Ovary (tissue), 3 donors: ENCODE measurements at regions not wholly inside any gene's neighbourhood (a gene's known extent, or its start where the extent isn't known, plus 50 kb on each side); places are given as distances from the start of the nearest gene placed in this dataset.
"Not testable (repeated sequence)": the region's sequence is repeated elsewhere in the genome, so short reads cannot be mapped to it uniquely, and the experiment has no call there.

ENCODE experiments used
- POLR2A ChIP-seq: fragments of 450-650 bp; IDR thresholded peaks from one replicate; pipeline ENCODE4 v1.6.1; 2017; ENCODE audit warnings: antibody characterized with exemption, mild to moderate bottlenecking, moderate library complexity
- TF ChIP-seq, protein P1 (sequence below), 3 donors: fragments of 450-650 bp in 2 of 3; fragments of 200-600 bp in 1 of 3; IDR thresholded peaks; one replicate each; pipeline versions ENCODE4 v1.5.1 to v1.8.0; 2016 to 2022; ENCODE audit warnings: antibody characterized with exemption in 3 of 3, mild to moderate bottlenecking in 1 of 3
- donor health status: DM: no; HTN: no; CAD: no.

DNA sequence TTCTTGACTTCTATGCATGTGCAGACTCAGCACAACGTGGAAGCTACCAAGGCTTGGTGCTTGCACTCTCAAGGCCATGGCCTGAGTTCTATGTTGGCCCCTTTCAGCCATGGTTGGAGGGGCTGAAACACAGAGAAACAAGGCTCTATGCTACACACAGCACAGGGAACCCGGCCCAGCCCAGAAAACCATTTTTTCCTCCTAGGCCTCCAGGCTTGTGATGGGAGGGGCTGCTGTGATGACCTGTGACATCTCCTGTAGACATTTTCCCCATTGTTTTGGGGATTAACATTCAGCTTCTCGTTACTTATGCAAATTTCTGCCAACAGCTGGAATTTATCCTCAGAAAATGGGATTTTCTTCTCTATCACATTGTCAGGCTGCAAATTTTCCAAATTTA, 678.7 kb downstream of the KCNJ18 start:
- TF ChIP-seq, protein P1, sequence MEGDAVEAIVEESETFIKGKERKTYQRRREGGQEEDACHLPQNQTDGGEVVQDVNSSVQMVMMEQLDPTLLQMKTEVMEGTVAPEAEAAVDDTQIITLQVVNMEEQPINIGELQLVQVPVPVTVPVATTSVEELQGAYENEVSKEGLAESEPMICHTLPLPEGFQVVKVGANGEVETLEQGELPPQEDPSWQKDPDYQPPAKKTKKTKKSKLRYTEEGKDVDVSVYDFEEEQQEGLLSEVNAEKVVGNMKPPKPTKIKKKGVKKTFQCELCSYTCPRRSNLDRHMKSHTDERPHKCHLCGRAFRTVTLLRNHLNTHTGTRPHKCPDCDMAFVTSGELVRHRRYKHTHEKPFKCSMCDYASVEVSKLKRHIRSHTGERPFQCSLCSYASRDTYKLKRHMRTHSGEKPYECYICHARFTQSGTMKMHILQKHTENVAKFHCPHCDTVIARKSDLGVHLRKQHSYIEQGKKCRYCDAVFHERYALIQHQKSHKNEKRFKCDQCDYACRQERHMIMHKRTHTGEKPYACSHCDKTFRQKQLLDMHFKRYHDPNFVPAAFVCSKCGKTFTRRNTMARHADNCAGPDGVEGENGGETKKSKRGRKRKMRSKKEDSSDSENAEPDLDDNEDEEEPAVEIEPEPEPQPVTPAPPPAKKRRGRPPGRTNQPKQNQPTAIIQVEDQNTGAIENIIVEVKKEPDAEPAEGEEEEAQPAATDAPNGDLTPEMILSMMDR (IDR thresholded peaks at IDR 0.05): not testable (repeated sequence)
- TF ChIP-seq POLR2A: not testable (repeated sequence)
